ENCODE measurements at regions not wholly inside any gene's neighbourhood (a gene's known extent, or its start where the extent isn't known, plus 50 kb on each side); places are given as distances from the start of the nearest gene placed in this dataset.

GRCh38 chr12:77724367-77724957 lies 106.2 kb upstream of the NAV3 start:
- in situ Hi-C loops (cut with HindIII; ENCODE audit: low sequenced_read_pairs): no loop called here

DNA sequence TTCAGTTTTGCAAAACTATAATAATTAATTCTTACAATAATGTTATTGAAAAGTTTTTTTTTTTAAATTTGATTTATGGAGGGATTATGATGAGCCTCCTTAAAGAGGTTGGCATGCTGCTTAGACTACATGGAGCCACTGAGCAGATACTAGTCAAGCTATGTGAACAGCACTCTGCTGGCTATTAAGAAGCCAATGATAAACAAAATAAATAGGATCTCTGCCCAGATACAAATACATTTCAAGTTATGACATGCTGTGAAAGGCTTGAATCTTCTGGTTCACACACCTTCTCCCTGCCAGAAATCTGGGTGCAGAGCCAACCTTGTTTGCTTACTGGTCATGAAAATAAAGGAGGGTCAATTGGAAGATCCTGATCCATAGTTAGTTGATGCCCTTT lies 107.4 kb upstream of the NAV3 start:
- in situ Hi-C loops (cut with HindIII; ENCODE audit: low sequenced_read_pairs): no loop called here

GRCh38 chr12:77722536-77722935 lies 108.2 kb upstream of the NAV3 start:
- in situ Hi-C loops (cut with HindIII; ENCODE audit: low sequenced_read_pairs): no loop called here

- in situ Hi-C loops (cut with HindIII; ENCODE audit: low sequenced_read_pairs): no loop called here
Measured at GRCh38 chr12:77720258-77720657, 110.4 kb upstream of the NAV3 start.

GRCh38 chr12:77710209-77710608 lies 120.5 kb upstream of the NAV3 start:
- in situ Hi-C loops (cut with HindIII; ENCODE audit: low sequenced_read_pairs): no loop called here

DNA sequence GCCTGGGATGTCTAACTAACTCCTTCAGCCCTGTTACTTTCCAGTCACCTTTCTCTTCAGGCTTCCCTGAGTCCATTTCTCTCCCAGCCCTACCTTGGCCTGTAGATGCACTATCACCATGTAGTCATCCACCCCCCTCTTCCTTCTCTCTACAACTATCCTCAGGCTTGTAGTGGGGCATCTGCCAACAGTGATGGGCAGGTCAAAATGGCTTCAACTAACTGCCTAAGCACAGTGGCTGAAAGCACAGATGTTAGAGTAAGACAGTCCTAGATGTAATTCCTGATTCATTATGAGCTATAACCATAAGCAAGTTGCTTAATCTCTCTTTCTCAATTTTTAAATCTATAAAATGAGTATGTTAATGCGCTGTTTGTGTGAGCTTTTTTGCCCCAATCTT lies 133.6 kb upstream of the NAV3 start:
- in situ Hi-C loops (cut with HindIII; ENCODE audit: low sequenced_read_pairs): no loop called here

GRCh38 chr12:77696183-77696582 lies 134.5 kb upstream of the NAV3 start:
- in situ Hi-C loops (cut with HindIII; ENCODE audit: low sequenced_read_pairs): no loop called here

DNA sequence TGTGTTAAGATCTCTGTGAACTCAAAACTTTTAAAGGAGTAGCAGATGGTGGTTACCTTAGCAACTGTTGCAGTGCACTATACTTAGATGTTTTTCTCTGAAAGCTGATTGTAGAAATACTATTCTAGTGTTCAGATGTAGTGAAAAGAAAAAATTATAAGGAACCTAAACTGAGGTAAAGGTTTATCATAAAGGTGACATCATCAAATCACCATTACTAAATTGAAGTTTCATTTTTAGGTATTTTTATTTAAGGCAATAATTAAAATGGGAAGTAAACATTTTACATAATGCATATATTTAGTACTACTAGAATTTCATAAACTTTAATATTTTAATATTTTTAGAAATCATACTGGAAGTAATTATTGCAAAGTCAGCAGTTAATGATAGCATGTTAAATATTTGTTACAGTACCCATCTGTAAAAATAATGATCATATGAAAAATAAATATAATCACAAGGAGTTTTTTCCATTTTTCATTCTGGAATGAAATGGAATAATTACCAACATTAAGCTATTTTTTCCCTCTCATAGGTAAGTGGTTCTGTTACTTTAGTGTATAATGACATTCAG lies 141.1 kb upstream of the NAV3 start:
- in situ Hi-C loops (cut with HindIII; ENCODE audit: low sequenced_read_pairs): no loop called here

GRCh38 chr12:77687321-77687720 lies 143.4 kb upstream of the NAV3 start:
- in situ Hi-C loops (cut with HindIII; ENCODE audit: low sequenced_read_pairs): no loop called here

DNA sequence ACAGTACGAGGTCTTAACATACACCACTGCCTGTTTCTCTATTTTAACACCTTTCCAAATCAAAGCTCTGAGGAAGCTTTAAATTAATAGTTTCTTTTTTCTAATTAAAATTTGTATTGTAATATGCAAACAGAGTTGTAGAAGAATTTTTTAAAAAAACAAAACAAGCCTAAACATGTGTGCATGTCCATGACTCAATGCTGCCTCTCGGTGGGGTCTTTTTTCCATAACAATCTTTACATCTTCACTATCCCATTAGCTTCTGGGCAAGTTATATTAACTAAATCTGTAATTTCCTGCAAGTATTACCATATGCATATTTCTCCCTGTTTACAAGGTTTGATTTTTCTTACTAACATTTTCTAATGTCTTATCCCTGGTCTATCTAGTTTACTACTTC lies 143.9 kb upstream of the NAV3 start:
- in situ Hi-C loops (cut with HindIII; ENCODE audit: low sequenced_read_pairs): no loop called here

DNA sequence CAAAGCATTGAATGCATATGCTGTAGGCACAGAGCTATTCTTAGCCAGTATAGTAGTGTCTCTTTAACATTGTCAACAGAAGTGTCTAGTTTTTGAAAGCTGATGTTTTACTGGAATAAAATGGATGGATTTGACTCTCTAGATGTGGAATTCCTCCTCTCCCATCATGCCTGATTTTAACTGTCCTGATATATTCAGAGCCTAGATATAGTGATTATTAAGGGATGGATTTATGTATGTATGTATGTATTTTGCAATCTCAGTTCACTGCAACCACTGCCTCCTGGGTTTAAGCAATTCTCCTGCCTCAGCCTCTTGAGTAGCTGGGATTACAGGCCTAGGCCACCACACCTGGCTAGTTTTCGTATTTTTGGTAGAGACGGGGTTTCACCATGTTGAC lies 144.8 kb upstream of the NAV3 start:
- in situ Hi-C loops (cut with HindIII; ENCODE audit: low sequenced_read_pairs): no loop called here

DNA sequence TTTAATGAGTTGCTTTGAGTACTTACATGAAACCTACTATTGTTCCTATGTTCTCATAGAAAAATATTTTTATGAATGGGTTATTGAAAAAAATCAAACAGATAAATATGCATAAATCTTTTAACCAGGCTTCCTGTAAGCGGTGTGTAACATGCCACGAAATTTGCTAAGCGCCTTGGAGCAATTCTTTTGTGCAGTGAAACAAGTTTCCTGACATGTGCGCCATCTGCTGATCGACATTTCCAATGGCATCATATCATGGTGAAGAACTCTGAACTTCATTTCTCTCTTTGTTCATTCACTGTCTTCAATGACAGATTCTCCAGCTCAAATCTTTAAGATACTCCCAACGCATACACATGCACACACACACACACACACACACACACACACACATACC lies 145.6 kb upstream of the NAV3 start:
- in situ Hi-C loops (cut with HindIII; ENCODE audit: low sequenced_read_pairs): no loop called here

DNA sequence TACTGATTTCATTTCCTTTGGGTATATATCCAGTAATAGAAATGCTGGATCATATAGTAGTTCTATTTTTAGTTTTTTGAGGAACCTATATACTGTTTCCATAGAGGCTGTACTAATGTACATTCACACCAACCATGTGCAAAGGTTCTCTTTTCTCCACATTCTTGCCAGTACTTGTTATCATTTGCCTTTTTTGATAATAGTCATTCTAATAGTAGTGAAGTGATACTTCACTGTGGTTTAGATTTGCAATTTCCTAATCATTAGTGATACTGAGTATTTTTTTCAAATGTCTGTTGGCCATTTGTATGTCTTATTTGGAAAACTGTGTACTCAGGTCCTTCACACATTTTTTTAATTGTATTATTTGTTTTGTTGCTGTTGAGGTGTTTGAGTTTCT lies 148.2 kb upstream of the NAV3 start:
- in situ Hi-C loops (cut with HindIII; ENCODE audit: low sequenced_read_pairs): no loop called here

- in situ Hi-C loops (cut with HindIII; ENCODE audit: low sequenced_read_pairs): no loop called here
Measured at GRCh38 chr12:77681726-77682125, 149.0 kb upstream of the NAV3 start.

- in situ Hi-C loops (cut with HindIII; ENCODE audit: low sequenced_read_pairs): no loop called here
Measured at GRCh38 chr12:77679686-77680085, 151.0 kb upstream of the NAV3 start.

- in situ Hi-C loops (cut with HindIII; ENCODE audit: low sequenced_read_pairs): no loop called here
Measured at GRCh38 chr12:77678621-77679020, 152.1 kb upstream of the NAV3 start.

DNA sequence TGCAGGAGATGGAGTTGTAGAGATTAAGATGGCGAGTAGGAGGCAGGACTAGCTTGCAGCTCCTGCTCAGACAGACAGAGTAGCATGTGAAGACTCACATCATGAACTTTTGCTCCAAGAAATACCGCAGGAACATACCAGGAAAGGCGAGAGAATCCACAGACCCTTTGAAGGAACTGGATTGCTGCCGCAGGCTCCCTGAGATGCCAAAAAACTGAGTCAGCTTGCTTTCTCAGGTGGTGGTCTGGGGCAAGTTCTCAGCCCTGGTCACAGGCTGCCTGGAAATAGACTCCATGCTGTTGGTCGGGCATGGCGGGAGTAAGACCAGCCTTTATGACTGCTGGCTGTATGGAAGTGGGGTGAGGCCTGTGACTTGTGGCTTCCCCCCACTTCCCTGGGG lies 163.6 kb upstream of the NAV3 start:
- in situ Hi-C loops (cut with HindIII; ENCODE audit: low sequenced_read_pairs): no loop called here

DNA sequence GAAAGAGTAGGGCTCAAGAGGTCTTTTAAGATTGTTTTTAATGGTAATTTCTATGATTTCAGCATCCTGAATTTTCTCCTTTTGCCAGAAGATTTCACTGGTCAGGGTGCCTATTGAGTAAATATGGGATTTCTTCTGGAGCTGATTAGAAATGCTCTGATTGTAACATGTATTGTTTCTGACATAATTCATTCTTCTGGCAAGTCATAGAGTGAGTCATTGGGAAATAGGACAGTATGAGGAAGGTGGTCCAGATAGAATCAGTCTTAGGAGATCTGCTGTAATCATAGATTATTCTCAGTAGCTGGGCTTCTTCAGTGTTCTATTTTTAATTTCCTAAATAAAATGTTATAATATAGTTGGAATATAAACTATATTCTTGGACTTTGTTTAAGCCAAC lies 182.0 kb upstream of the NAV3 start:
- in situ Hi-C loops (cut with HindIII; ENCODE audit: low sequenced_read_pairs): no loop called here

DNA sequence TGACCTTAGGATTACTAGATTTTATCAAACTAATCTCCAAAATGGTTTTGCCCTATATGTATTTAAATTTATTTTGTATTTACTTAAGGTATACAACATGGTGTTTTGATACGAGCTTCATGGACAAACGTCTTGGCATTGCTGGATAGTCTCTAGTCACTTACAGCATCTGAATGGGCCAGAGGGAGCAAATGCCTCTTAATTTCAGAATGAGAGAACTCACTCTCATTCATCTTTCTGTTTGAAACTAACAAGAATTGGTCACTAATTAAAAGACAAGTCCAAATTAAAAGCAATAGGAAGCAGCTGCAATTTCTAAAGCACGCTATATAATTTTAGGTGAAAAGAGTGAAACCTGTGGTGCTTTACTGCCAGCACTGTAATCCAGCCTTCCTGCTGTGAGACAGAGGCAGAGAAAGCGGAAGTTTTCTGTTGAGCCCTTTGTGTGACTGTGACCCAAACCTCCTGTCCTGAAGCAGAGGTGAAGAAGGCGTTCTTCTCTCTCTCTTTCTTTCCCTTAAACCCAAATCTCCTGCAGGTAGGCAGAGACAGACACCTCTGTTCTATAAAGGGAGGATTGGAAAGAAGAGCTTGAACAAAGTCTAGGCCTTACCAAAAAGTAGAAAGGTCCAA lies 184.6 kb upstream of the NAV3 start:
- in situ Hi-C loops (cut with HindIII; ENCODE audit: low sequenced_read_pairs): no loop called here

GRCh38 chr12:77644915-77645605 lies 185.6 kb upstream of the NAV3 start:
- in situ Hi-C loops (cut with HindIII; ENCODE audit: low sequenced_read_pairs): no loop called here

DNA sequence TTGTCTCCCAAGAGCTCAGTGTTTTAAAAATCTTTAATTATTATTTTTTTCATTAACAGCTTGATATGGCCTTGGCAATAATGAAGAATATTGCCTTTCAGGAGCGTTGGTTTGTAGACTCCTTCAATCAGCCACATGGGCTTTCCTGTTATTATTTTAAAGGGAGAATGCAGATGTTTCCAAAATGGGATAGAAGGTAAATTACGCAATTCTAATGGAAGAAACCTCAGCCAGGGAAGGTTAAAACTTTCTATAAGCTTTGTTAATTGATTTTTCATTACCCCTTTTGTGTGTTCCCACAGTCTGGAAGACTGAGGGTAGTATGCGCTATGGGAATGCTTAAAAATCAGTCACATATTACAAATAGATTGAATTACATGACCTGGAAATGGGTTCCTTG lies 188.4 kb upstream of the NAV3 start:
- in situ Hi-C loops (cut with HindIII; ENCODE audit: low sequenced_read_pairs): no loop called here

DNA sequence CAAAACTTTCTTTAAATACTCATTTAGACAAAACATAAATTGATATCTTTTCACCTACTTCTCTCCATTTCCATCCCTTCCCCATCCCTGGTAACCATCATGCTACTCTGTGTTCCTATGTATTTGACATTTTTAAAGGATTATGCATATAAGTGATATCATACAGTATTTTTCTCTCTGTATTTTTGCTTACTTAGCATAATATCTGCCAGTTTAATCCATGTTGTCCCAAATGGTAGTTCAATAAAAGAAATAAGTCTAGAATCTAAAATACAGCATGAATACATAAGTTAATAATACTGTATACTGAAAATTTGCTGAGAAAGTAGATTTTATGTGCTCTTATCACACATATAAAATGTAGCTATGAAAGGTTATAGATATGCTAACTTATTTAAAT lies 190.3 kb upstream of the NAV3 start:
- in situ Hi-C loops (cut with HindIII; ENCODE audit: low sequenced_read_pairs): no loop called here

All from endothelial cell of hepatic sinusoid (primary cell).